ENCODE measurements at regions not wholly inside any gene's neighbourhood (a gene's known extent, or its start where the extent isn't known, plus 50 kb on each side); places are given as distances from the start of the nearest gene placed in this dataset.
"Not testable (repeated sequence)": the region's sequence is repeated elsewhere in the genome, so short reads cannot be mapped to it uniquely, and the experiment has no call there.

- intact Hi-C loops (cut with micrococcal nuclease), result loop anchor here (1.0 to 5.0 kb wide), 4 partner anchors 25 to 136 kb away; no protein-coding TSS in a partner anchor
These were observed 152.2 kb upstream of the SLC38A2 start for GRCh38 chr12:46524778-46525177.

DNA sequence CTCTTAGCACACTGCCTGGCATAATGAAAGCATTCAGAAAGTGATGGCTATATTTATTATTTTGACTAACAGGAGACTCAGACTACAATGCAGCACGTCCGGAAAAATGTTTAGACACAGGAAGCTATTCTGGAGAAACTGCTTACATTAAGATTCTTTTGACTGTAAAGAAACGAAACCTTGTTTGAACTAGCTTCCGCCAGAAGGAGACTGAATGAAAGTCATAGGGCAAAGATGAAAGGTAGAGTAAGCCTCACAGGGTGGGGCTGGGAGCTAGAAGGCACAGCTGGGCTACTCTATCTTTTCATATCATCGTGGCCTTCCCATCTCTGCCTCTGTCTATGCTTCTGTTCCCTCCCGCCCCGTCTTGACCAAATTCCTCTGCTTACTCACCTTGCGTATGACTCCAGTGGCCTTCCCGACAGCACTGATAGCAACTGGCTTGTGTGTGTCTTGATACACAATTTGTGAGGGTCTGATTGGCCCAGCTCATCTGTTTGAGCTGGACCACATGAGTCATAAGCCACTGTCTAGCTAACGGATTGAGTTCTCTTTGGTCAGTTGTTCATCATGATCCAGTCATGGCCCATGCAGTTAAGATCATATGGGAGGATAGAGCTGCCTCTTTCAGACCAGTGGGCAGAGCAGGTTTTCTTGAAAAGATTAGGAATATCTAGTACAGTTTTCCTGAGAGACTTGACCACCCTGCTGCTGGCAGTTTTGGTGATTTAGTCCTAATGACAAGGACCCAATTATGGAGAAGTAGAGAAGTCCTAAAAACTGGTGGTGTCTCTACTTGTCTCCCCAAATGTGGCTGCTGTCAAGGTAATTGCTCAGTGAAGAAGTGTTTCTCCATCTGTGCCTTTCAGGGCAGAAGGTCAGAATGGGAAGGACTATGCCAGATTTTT lies 151.5 kb upstream of the SLC38A2 start:
- intact Hi-C loops (cut with micrococcal nuclease), result loop anchor here (1.0 to 5.0 kb wide), 4 partner anchors 25 to 137 kb away; no protein-coding TSS in a partner anchor

- intact Hi-C loops (cut with micrococcal nuclease), result loop anchor here (5.0 kb wide), 1 partner anchor 84 kb away; no protein-coding TSS in a partner anchor
These were observed 150.9 kb upstream of the SLC38A2 start for GRCh38 chr12:46523446-46523845.

GRCh38 chr12:46522071-46522470 lies 149.5 kb upstream of the SLC38A2 start:
- intact Hi-C loops (cut with micrococcal nuclease), result loop anchor here (5.0 kb wide), 1 partner anchor 85 kb away; no protein-coding TSS in a partner anchor

DNA sequence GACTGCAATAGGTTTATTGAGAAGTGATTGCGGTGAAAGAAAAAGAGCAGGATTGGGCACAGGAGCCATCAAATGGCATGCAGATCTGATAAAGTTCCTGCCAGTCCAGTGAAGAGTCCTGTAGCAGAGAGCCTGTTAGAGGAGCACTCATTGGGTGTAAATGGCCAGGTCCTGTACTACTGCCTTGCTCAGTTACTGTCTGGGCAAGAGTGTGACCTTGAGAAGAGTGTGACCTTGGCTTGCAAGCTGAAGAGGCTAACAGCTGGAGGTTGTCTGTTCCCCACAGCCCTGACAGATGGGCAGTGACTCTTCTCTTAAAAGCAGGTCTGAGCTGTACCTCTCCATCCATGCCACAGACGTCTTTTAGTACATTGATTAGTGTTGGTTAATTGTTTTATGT lies 148.6 kb upstream of the SLC38A2 start:
- intact Hi-C loops (cut with micrococcal nuclease), result loop anchor here (5.0 kb wide), 1 partner anchor 86 kb away; no protein-coding TSS in a partner anchor

DNA sequence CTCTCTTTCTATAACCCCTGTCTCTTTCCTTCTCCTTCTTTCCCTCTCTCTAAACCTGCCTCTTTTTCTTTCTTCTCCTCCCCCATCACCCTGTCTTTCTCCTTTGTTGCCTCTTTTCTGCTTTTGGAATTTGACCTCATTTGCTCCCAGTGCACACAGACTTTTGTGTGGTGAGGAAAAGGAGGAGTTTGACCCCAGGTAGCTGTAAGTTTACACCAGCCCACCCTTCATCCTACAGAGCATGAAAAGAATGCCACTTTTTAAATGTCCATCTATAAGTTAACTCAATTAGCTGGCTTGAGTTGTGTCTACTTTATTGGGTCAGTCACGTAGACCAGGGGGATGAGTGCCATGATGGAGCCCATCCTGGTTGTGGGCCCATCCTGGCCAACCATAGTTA lies 146.8 kb upstream of the SLC38A2 start:
- intact Hi-C loops (cut with micrococcal nuclease), result loop anchor here (5.0 kb wide), 1 partner anchor 47 kb away; no protein-coding TSS in a partner anchor

DNA sequence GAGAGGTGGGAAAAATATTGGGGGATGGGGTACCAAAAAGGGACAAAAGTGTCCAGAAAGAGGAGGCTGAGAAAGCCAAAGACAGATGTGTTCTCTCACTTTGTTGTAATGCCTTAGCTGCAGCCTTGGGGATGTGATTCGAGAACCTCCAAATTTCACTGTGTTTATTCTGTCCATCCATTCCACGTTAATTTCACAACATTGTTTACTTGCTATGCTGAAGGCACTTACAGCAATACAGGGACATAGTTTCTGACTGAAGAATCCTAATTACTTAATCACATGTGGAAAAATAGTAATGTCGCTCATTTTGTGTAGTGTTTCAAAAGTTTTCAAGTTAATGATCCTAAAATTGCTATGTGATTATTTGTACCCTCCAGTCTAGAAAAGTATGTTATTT lies 146.2 kb upstream of the SLC38A2 start:
- intact Hi-C loops (cut with micrococcal nuclease), result loop anchor here (5.0 kb wide), 1 partner anchor 46 kb away; no protein-coding TSS in a partner anchor

GRCh38 chr12:46518169-46518568 lies 145.6 kb upstream of the SLC38A2 start:
- intact Hi-C loops (cut with micrococcal nuclease), result loop anchor here (5.0 kb wide), 1 partner anchor 46 kb away; no protein-coding TSS in a partner anchor

- intact Hi-C loops (cut with micrococcal nuclease), result loop anchor here (1.0 to 5.0 kb wide), 8 partner anchors 29 to 249 kb away; partner anchors contain the start of genes SLC38A1 and SLC38A2
These were observed 145.0 kb upstream of the SLC38A2 start for GRCh38 chr12:46517579-46517962.

DNA sequence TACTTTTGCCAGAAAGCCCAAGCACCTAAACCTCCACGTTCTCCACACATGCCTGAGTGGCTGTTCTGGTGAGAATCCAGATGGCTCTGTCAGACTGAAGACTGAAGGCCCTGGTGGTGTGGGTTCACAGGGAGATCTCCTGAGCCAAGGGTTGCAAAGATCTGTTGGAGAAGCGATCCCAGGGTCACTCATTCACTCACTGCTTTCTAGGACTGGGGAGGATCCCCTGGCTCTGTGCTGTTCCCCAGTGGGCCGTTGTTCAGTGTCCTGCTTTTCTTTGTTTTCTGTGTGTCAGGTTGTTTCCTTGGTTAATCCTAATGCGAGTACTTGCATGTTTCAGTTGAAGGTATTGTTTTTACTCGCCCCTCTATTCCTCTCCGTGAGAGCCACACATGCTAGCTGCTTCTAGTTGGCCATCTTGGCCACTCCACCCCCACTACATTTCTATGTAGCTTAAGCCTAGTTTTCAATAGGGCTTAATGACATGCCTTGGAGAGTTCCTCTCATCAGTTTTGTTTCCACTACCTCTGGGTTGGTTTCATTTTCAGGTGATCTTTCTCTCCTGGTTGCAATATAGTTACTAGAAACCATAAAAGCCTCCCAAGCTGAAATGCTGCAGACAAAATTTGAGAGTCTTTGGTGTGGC lies 144.5 kb upstream of the SLC38A2 start:
- intact Hi-C loops (cut with micrococcal nuclease), result loop anchor here (1.0 to 5.0 kb wide), 8 partner anchors 30 to 248 kb away; partner anchors contain the start of genes SLC38A1 and SLC38A2

DNA sequence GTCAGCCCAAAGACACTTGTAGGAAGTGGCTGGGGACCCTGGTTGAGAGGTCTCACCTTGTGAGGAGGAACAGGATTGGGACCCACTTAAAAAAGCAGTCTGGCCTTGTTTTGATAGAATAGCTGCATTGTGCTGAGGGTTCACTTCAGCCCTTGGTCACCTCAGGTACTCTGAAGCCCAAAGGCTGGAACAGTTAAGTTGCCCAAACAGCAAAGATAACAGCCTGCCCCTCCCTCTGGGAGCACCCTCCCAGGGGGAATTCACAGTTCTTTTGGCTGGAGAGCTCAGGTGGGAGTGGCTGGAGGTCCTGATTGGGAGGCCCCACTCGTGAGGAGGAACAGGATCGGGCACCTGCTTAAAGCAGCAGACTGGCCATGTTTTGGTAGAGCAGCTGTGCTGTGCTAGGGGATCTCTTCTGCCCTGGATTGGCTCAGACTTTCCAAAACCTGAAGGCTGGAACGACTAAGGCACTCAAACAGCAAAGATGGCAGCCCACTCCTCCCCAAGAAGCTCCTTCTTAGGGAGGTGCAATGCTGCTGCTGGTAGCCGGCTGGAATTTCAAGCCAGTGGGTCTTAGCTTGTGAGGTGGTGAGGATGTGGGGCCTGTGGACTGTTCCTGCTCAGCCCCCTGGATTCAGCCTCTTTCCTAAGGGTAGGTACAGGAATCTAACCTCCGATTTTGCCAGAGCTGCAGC lies 143.8 kb upstream of the SLC38A2 start:
- intact Hi-C loops (cut with micrococcal nuclease), result loop anchor here (2.0 to 5.0 kb wide), 6 partner anchors 30 to 248 kb away; partner anchors contain the start of genes SLC38A1 and SLC38A2

DNA sequence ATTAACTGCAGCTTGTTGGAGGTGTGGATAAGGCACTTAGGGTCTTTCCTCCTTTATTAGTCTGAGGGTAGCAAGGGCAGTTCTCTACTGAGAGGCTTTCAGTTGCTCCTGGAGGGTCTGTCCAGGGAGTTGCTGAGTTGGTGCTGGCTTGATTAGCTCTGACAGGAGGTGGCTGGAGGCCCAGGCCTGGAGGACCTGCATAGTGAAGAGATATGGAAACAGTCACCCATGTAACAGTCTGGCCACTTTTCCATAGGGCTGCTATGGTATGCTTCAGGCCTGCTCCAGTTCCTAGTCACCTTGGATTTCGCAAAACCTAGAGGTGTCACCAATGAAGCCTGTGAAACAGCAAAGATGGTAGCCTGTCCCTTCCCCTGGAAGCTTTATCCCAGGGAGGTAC lies 143.3 kb upstream of the SLC38A2 start:
- intact Hi-C loops (cut with micrococcal nuclease), result loop anchor here (2.0 to 5.0 kb wide), 6 partner anchors 31 to 247 kb away; partner anchors contain the start of genes SLC38A1 and SLC38A2

DNA sequence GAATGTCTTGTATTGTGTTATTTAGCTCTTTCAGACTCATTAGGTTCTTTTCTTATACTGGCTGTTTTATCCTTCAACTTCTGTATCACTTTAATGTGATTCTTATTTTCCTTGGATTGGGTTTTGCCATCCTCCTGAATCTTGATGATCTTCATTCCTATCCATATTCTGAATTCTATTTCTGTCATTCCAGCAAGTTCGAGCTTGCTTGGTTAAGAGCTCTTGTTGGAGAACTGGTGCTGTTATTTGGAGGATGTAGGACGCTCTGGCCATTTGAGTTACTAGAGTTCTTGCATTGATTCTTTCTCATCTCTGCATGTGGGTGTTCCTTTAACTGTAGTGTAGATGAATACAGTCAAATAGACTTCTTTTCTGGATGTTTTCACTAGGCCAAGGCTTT lies 142.3 kb upstream of the SLC38A2 start:
- intact Hi-C loops (cut with micrococcal nuclease), result loop anchor here (5.0 kb wide), 1 partner anchor 43 kb away; no protein-coding TSS in a partner anchor

DNA sequence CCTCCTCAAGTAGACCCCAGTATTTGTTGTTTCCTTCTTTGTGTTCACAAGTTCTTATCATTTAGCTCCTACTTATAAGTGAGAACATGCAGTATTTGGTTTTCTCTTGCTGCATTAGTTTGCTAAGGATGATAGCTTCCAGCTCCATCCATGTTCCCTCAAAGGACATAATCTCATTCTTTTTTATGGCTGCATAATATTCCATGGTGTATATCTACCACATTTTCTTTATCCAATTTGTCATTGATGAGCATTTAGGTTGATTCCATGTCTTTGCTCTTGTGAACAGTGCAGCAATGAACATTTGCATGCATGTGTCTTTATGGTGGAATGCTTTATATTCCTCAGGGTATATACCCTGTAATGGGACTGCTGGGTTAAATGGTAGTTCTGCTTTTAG lies 137.7 kb upstream of the SLC38A2 start:
- intact Hi-C loops (cut with micrococcal nuclease), result not testable (repeated sequence)

DNA sequence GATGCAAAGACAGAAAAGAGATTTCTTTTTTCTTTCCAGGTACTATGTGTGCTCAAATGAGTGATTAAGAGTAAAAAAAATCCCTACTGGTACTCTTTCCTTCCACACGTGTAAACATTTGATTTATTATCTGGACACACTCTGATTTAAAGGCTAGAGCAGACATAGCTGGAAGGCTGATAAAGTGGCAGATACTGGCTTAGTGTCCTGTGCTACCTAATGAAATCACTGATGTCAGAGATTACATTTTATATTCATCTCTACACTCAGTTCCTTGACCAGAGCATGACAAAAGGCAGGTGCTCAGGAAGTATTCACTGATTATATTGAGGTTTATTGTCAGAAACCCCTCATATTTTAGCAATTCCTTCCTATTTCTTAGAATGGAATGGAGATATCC lies 136.6 kb upstream of the SLC38A2 start:
- intact Hi-C loops (cut with micrococcal nuclease), result no loop called here

- intact Hi-C loops (cut with micrococcal nuclease), result no loop called here
These were observed 136.1 kb upstream of the SLC38A2 start for GRCh38 chr12:46508651-46509050.

DNA sequence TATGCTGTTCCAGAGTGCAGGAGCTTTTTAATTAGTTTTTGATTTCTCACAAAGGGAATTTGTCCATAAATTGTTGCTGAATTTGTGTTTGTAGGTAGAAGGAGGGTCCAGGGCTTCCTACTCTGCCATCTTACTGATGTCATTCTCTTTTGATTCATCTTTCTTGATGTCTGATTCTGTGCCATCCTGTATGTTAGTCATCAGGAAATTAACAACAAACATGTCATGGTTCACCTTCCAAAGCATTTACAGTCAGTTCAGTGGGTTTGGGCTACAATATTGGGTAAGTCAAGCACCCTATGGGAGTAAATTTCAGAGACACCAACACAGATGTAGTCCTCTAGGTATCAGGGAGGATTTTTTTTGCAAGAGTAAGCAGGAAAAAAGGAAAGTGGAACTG lies 135.2 kb upstream of the SLC38A2 start:
- intact Hi-C loops (cut with micrococcal nuclease), result no loop called here

- intact Hi-C loops (cut with micrococcal nuclease), result no loop called here
These were observed 134.4 kb upstream of the SLC38A2 start for GRCh38 chr12:46506961-46507360.

- intact Hi-C loops (cut with micrococcal nuclease), result no loop called here
These were observed 133.6 kb upstream of the SLC38A2 start for GRCh38 chr12:46506198-46506597.

DNA sequence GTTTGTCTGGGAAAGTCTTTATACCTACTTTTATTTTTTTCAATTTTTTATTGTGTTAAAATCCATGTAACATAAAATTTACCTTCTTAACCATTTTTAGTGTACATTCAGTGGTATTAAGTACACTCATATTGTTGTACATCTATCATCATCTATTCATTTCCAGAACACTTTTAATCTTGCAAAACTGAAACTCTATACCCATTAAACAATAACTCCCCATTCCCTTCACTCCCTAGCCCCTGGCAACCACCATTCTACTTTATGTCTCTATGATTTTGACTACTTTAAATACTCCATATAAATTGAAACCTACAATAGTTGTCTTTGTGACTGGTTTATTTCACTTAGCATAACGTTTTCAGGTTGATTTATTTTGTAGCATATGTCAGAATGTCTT lies 131.9 kb upstream of the SLC38A2 start:
- intact Hi-C loops (cut with micrococcal nuclease), result no loop called here

- intact Hi-C loops (cut with micrococcal nuclease), result no loop called here
These were observed 131.1 kb upstream of the SLC38A2 start for GRCh38 chr12:46503637-46504175.

Measured in T-helper 2 cell treated with Interferon-gamma antibody and Interleukin-4, amounts not matched to agents 100 ng/mL and 5 ng/mL, for 36 hours (primary cell).